ENCODE measurements at regions not wholly inside any gene's neighbourhood (a gene's known extent, or its start where the extent isn't known, plus 50 kb on each side); places are given as distances from the start of the nearest gene placed in this dataset.
"Not testable (repeated sequence)": the region's sequence is repeated elsewhere in the genome, so short reads cannot be mapped to it uniquely, and the experiment has no call there.

- in situ Hi-C loops (cut with HindIII; ENCODE audit: low sequenced_read_pairs) = no loop called here
These were observed 399.3 kb downstream of the TBC1D32 start for GRCh38 chr6:120935016-120935415.

GRCh38 chr6:120931520-120932180 is 402.6 kb downstream of the TBC1D32 start:
- in situ Hi-C loops (cut with HindIII; ENCODE audit: low sequenced_read_pairs); DNase-seq (ENCODE audit: low spot score): not testable (repeated sequence)

More at GRCh38 chr6:120935016-120935415, 399.3 kb downstream of the TBC1D32 start:
- DNase-seq (ENCODE audit: low spot score) = no peak

DNA sequence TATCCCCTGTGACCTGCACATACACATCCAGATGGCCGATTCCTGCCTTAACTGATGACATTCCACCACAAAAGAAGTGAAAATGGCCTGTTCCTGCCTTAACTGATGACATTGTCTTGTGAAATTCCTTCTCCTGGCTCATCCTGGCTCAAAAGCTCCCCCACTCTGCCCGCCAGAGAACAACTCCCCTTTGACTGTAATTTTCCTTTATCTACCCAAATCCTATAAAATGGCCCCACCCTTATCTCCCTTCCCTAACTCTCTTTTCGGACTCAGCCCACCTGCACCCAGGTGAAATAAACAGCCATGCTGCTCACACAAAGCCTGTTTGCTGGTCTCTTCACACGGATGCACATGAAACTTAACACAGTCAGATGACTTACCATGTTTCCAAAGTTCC is 403.8 kb downstream of the TBC1D32 start:
- DNase-seq (ENCODE audit: low spot score) = not testable (repeated sequence)

DNA sequence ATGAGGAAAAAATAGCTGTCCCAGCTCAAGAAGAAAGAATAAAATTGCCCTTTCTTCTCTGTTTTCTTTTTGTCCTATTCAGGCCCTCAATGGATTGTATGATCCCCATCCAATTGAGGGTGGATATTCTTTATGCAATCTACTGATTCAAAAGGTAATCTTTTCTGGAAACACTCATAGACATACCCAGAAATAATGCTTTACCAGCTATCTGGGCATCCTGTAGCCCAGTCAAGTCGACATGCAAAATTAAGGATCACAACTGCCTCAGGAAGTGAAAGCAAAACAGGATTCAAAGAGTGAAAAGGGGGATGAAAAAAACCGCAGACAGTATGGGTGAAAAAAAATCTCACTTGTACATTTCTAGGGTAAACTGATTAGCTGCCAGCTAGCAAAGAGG is 410.1 kb downstream of the TBC1D32 start:
- in situ Hi-C loops (cut with HindIII; ENCODE audit: low sequenced_read_pairs) = no loop called here
- no peak for DNase-seq (ENCODE audit: low spot score)

More for the DNA sequence above, 403.8 kb downstream of the TBC1D32 start:
- in situ Hi-C loops (cut with HindIII; ENCODE audit: low sequenced_read_pairs) = not testable (repeated sequence)

DNA sequence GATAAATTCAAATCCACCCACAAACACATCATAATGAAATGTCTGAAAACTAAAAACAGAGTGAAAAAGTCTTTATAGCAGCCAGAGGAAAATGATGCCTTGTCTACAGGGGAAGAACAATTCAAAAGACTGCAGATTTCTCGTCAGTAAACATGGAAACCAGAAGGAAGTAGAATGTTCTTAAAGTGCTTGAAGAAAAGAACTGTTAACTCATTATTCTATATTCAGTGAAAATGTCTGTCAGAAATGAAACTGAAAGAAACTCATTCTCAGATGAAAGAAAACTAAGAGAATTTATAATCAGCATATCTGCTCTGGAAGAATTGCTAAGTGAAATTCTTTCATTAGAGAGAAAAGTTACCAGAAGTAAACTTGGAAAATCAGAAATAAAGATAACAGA is 416.1 kb downstream of the TBC1D32 start:
- DNase-seq (ENCODE audit: low spot score) = no peak
- in situ Hi-C loops (cut with HindIII; ENCODE audit: low sequenced_read_pairs) = no loop called here

- in situ Hi-C loops (cut with HindIII; ENCODE audit: low sequenced_read_pairs) = no loop called here
- no peak for DNase-seq (ENCODE audit: low spot score)
These were observed 417.4 kb downstream of the TBC1D32 start for GRCh38 chr6:120916844-120917243.

- no peak for DNase-seq (ENCODE audit: low spot score)
- in situ Hi-C loops (cut with HindIII; ENCODE audit: low sequenced_read_pairs) = no loop called here
These were observed 420.8 kb downstream of the TBC1D32 start for GRCh38 chr6:120913486-120913885.

DNA sequence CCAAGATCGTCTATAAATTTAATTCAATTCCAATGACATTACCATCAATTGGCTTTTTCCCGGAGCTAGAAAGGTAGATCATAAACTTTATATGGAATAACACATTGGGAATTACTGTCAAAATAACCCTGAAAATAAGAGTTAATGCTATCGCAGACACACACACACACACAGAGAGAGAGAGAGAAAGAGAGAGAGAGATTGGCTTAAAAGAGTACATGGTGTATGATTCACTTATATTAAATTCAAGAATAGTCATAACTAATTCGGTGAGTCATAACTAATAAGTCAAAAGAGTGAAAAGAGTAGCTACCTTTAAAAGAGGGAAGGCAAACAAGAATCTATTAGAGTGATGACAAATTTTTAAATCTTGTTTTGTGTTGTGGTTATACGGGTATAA is 425.5 kb downstream of the TBC1D32 start:
- no peak for DNase-seq (ENCODE audit: low spot score)
- in situ Hi-C loops (cut with HindIII; ENCODE audit: low sequenced_read_pairs) = no loop called here

- in situ Hi-C loops (cut with HindIII; ENCODE audit: low sequenced_read_pairs) = no loop called here
- no peak for DNase-seq (ENCODE audit: low spot score)
These were observed 430.4 kb downstream of the TBC1D32 start for GRCh38 chr6:120903836-120904235.

- in situ Hi-C loops (cut with HindIII; ENCODE audit: low sequenced_read_pairs) = no loop called here
- no peak for DNase-seq (ENCODE audit: low spot score)
These were observed 434.3 kb downstream of the TBC1D32 start for GRCh38 chr6:120899932-120900331.

DNA sequence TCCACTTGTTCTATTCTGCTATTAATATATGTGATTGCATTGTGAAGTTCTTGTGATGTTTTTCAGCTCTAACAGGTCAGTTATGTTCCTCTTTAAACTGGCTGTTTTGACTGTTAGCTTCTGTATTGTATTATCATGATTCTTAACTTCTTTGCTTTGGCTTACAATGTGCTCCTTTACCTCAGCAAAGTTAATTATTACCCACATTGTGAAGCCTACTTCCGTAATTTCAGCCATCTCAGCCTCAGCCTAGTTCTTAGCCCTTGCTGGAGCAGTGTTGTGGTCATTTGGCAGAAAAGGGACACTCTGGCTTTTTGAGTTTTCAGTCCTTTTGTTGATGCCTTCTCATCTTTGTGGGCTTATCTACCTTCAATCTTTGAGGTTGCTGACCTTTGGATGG is 440.2 kb downstream of the TBC1D32 start:
- no peak for DNase-seq (ENCODE audit: low spot score)
- in situ Hi-C loops (cut with HindIII; ENCODE audit: low sequenced_read_pairs) = no loop called here

DNA sequence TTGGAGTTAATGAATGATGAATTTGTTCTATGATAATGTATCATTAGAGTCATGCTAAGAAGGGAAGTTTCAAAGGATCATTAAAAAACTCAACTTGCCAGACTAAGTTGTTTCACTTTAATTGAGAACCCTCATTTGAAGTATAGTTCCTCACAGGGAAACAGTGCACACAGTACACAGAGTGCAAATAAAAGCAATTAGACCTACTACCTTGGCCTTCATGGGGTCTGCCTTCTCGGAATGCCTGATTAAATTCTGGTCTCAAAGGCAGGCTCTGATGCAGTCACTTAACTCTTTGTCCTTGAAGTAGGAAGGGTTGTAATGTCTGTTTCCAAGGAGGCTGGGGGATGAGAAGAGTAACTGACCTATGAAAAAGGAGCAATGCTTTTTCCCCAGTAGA is 457.3 kb downstream of the TBC1D32 start:
- in situ Hi-C loops (cut with HindIII; ENCODE audit: low sequenced_read_pairs) = no loop called here
- DNase-seq (ENCODE audit: low spot score) = no peak

DNA sequence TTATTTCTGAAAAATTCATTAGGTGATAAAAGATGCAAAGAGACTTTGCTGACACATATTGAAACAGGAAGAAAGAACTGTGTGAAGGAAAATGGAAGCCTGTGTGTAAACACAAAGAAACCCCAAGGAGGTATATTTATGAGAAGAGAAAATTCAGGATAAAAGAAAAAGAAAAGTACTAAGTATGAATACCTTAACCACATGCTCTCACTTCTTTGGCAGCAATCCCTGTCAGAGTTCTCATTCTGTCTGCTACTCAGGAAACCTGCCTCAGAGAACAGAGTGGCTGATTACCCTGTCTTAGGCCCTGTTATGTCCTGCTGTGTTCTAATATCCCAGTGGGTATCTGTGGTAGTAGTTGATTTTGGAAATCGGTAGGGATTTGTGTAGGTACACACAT is 457.9 kb downstream of the TBC1D32 start:
- in situ Hi-C loops (cut with HindIII; ENCODE audit: low sequenced_read_pairs) = no loop called here
- DNase-seq (ENCODE audit: low spot score) = no peak

DNA sequence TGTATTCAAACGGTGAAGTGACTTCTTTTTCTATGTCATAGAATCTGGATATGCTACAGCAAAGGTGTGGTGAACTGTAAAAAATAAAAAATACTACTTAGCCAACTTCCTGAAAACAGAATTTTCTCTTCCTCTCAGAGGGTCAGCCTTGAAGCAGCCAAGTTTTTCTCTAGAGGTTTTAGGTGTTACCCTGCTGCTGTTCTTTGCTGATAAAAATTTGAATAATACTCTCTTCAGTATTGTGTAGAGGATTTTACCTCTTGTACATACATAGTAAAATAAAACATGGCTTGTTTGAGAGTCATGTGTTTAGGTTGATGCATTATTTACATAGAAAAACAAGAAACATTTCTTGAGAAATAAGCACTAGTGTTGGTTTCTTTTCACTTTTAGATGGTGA is 458.4 kb downstream of the TBC1D32 start:
- DNase-seq (ENCODE audit: low spot score) = no peak
- in situ Hi-C loops (cut with HindIII; ENCODE audit: low sequenced_read_pairs) = no loop called here

DNA sequence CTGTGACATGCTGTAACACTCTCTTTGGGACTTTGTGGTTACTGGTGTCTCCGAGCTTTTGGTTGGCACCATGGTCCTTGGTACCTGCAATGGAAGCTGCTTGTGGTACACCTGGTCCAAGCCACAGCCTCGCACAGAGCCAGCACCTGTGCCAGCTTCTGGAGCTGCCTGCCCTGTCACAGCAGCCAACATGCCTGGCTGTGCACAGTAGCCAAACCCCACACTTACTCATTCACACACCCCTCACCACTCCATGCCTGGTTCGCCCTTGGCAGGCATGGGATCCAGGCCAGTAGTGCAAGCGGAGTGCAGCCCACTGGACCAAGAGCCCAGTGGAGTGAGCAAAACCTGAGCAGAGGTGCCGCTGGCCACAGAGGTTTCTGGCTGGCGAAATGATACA is 459.9 kb downstream of the TBC1D32 start:
- no peak for DNase-seq (ENCODE audit: low spot score)
- in situ Hi-C loops (cut with HindIII; ENCODE audit: low sequenced_read_pairs) = no loop called here

DNA sequence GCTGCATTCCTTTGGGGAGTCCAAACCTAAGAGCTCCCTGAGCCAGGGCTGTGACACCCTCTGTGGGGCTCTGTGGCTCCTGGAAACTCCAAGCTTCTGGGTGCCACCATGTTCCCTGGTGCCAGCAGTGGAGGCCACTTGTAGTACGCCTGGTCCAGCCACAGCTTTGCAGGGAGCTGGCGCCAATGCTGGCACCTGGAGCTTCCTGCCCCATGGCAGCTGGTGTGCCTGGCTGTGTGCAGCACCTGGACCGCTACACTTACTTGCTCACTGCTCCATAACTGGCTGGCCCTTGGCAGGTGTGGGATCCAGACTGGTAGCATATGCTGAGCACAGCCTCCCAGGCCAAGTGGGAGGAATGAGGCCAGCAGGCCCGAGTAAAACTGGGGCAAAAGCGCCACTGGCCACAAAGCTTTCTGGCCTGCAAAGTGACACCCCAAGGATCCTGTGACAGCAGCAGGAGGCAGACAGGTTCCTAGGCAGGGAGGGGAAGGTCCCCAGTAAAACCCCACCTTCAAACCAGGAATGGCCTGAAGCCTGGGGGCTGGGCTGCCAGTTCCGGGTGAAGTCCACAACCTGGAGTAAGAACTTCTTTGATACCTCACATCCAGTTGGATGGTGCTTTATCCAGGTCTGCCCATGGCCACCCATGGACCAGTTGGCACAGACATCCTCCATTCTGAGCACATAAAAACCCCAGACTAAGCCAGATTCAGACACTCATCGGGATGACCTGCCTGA is 461.0 kb downstream of the TBC1D32 start:
- in situ Hi-C loops (cut with HindIII; ENCODE audit: low sequenced_read_pairs) = no loop called here
- no peak for DNase-seq (ENCODE audit: low spot score)

DNA sequence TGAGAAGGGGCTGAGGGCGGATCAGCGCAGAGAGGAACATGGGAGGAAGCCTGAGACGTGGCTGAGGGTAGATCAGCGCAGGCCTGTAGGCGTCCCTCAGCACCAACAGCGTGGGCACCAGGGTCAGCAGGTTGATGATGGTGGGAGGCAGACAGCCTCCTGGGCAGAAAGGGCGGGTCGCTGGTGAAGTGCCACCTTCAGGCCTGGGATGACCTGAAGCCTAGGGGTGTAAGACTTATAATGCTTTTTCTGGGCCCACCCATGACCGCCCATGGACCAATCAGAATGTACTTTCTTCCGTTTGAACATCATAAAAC is 462.1 kb downstream of the TBC1D32 start:
- DNase-seq (ENCODE audit: low spot score) = no peak
- in situ Hi-C loops (cut with HindIII; ENCODE audit: low sequenced_read_pairs) = no loop called here

- in situ Hi-C loops (cut with HindIII; ENCODE audit: low sequenced_read_pairs) = no loop called here
- no peak for DNase-seq (ENCODE audit: low spot score)
These were observed 462.6 kb downstream of the TBC1D32 start for GRCh38 chr6:120871416-120872261.

- in situ Hi-C loops (cut with HindIII; ENCODE audit: low sequenced_read_pairs) = no loop called here
- DNase-seq (ENCODE audit: low spot score) = no peak
These were observed 464.9 kb downstream of the TBC1D32 start for GRCh38 chr6:120869397-120869796.

DNA sequence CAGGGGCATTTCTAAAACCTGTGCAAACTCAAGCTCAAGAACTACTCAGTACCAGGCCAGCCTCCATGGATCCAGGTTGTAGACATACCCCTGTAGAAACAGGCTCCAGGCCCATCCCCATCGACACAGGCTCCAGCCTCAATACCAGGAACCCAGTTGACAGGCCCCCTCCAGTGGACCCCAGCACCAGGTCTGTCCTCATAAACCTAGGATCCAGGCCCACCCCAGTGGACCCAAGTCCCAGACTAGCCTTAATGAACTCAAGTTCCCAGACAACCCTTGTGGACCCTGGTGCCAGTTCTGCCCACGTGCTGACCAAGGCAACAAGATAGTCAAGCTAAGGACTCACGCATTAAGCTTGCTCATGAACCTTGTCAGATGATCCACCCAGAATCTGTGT is 476.9 kb downstream of the TBC1D32 start:
- DNase-seq (ENCODE audit: low spot score) = no peak
- in situ Hi-C loops (cut with HindIII; ENCODE audit: low sequenced_read_pairs) = no loop called here

All from G401 (cell line).